Gastroesophageal sphincter (tissue), 3 donors: ENCODE measurements at regions not wholly inside any gene's neighbourhood (a gene's known extent, or its start where the extent isn't known, plus 50 kb on each side); places are given as distances from the start of the nearest gene placed in this dataset.

Source experiments
- CTCF ChIP-seq, 4 experiments: fragments of 200-600 bp in 2 of 4; fragments of 450-650 bp in 2 of 4; sonication (generic) in 1 of 4; IDR thresholded peaks; one replicate each; pipeline ENCODE4 v1.5.1; 2017 to 2019; ENCODE audit warnings: antibody characterized with exemption in 4 of 4, mild to moderate bottlenecking in 2 of 4, moderate library complexity in 2 of 4
- POLR2A ChIP-seq, 2 donors: fragments of 450-650 bp; IDR thresholded peaks; one replicate each; pipeline ENCODE4 v1.6.1; 2017; ENCODE audit warnings: antibody characterized with exemption in 2 of 2, mild to moderate bottlenecking in 2 of 2, moderate library complexity in 1 of 2
- POLR2AphosphoS5 ChIP-seq: sonication (generic); formaldehyde crosslinking; IDR thresholded peaks from one replicate; pipeline ENCODE4 v1.6.1; 2017; ENCODE audit warnings: antibody characterized with exemption

- TF ChIP-seq CTCF (IDR thresholded peaks at IDR 0.05) (no peak), POLR2AphosphoS5 (no peak), POLR2A (IDR thresholded peaks at IDR 0.05) (no peak)
Observed at GRCh38 chr7:149608168-149608567, 110.6 kb upstream of the ZNF746 start.
